Right hindlimb (tissue), 1 donor: ENCODE measurements at regions not wholly inside any gene's neighbourhood (a gene's known extent, or its start where the extent isn't known, plus 50 kb on each side); places are given as distances from the start of the nearest gene placed in this dataset.

Source experiments
- DNase-seq: peaks from one replicate; pipeline ENCODE4 v3.0.0-alpha.2; 2018

DNA sequence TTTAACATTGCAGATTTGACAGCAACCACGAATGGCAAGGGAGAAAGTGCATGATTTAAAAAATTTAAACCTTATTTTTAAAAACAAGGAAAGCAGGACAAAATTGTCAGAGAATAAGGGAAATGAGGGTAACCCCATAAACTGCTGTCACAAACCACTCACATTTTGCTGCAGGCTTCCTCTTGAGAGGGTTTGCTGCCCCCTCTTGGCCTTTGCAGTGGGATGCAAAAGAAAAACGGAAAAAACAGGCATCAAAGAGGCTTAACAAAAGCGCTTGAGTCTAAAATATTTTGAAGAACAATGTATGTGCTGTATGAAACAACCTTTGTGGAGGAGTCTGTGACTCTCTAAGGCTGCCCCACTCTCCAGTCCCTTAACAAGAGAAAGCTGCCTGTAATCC is 91.6 kb downstream of the TMX3 start:
- DNase-seq: peak; percentile 59

DNA sequence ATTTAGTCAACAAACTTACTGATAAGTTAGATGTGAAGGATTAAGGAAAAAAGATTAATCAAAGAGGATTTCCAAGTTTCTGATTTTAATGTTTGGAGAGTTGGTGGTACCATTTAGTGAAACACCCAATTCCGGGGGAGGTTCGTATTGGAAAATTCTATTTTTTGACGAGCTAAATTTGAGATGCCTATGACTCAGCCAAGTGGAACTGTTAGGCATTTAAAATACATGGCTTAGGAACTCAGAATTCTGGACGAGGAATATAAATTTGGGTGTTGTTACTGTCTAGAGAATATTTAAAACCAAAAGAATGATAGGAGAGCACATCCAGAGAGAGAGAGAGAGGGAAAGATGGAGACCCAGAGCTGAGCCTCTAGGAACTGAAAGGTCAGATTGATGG is 103.6 kb downstream of the TMX3 start:
- no peak for DNase-seq

DNA sequence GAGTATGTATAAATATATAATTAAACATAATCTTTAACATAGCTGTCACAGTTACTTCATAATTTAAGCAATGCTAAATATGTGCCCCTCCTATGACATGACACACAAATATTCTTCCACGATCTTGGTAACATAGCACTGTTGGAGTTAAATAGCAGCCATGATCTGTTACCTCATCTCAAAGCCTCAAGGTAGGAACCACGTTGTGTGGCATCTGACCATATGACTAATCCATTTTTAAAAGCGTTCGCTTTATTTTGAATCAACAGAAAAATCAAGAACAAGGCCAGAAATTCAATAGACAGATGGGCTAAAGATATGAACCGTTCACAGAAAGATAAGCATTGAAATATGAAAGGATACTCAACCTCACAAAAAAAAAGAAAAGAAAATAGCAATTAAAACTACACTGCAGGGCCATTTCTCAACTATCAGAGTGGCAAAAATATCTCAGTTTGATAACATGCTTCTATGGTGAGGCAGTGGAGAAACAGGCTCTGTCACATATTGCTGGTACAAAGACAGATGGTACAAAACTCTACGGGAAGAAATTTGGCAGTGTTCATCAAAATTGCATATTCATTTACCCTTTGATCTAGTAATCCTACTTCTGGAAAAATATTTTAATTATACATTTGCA is 105.9 kb downstream of the TMX3 start:
- DNase-seq: no peak

DNA sequence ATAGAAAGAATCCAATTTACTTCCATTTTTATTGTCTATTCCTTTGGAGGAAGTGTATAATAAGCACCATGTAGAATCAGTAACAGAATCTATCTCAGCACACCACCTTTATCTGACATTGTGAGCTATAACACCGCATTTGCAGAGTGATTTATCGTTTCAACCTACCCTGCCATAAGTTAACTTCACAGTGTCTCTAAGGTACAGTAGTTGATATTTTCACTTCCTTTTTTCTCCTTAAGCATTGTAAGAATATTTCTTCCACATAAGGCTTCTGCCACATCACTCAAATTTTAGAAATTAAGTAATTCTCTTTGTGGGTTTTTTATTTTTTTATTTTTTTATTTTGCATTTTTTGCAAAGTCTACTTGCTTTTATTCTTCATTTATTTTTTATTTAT is 107.1 kb downstream of the TMX3 start:
- no peak for DNase-seq

DNA sequence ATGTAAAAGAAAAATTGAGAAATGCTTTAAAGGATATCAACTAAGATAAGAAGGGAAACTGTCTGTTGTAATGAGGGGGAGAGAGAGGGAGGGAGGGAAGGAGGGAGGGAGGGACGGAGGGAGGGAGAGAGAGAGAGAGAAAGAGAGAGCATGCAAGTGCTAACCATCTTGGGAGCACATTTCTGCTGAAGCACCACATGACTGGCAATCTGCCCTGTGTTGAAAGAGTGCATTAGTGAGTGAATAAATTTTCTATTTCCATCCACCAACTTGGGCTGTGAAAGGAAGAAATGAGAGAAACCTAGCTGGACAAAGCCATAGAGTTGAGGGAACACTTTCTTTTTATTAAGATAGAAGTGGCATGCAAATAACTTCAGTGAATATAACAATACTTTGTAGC is 110.7 kb downstream of the TMX3 start:
- no peak for DNase-seq

DNA sequence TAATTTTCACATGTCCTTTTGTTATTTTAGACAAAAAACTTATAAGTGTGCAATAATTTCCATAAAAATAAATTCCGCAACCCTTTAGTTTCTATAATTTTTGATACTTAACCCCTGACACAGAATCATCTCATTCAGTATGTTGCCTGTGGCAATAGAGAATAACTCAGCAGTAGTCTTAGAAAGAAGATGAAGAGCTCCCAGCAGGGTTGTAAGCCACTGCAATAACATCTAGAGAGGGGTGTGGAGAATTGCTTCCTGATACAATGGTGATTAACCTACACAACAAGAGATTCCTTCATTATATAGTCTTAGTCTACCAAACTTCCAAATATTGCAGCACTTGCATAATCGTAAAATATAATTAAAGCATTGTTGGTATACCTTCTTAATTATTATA is 118.9 kb downstream of the TMX3 start:
- DNase-seq: no peak

DNA sequence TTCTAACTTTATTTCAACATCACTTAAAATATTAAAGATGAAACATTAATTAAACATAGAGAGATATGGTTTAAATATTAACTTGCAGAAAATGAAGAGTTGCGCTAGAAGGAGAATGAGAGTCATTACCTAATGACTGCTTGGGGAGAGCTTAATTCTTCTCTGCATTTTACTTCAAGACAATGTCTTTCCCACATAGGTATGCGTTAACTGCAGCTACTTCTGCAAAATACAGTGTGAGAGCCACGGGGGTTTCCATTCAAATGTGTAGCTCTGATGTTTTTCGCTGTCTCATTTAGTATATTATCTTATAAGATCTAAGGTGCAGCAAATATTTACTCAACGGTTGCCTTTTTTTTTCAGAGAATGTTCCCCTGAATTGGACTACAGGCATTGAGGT is 126.7 kb downstream of the TMX3 start:
- no peak for DNase-seq

DNA sequence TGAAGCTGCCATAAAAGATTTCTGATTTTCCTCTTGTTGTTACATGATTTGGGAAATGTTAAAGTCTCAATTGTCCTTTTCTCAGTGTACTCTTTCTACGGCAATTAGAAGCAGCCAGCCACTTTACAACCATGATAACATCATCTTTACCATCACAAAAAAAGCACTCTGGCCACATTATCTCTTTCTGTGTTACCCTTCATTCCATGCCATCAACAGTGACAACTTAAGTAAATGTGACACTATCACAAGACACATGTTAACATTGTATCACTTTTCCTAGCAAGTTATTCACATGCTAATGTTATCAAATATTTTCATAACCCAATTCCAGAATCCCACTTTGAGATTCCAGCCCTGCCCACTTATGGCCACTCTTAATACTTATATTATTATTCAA is 131.2 kb downstream of the TMX3 start:
- DNase-seq: no peak

DNA sequence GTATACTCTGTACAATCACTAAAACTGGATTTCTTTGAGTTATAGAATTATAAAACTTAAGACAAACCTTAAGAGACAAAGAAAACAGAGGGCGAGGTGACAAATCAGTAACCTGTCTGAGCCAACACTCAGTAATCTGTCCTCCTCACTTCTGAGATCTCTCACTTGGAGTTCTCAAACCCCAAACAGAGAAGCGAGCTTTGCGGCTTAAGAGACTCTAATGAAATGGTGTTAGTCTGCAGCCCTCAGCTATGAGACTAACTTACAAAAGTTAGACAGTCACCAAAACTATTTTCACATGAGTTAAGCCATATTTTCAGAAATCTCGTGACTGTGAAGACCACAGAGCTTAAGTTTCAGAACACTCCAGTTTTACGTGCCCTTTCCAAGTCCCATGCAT is 140.6 kb downstream of the TMX3 start:
- DNase-seq: no peak

DNA sequence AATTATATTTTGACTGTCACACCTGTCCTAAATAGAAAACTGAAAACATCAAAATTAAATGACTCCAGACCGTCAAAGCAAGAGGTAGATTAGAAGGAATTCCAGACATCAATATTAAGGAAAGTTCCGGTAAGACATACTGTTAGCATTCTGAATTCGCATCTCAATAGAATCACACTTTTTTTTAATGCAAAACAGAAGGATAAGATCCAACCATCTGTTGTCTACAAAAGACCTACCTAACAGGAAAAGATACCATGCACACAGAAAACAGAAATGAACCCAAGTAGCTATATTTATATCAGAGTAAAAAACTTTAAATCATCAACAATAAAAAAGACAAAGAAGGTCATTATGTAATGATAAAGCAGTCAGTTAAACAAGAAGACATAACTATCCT is 145.0 kb downstream of the TMX3 start:
- DNase-seq: no peak

DNA sequence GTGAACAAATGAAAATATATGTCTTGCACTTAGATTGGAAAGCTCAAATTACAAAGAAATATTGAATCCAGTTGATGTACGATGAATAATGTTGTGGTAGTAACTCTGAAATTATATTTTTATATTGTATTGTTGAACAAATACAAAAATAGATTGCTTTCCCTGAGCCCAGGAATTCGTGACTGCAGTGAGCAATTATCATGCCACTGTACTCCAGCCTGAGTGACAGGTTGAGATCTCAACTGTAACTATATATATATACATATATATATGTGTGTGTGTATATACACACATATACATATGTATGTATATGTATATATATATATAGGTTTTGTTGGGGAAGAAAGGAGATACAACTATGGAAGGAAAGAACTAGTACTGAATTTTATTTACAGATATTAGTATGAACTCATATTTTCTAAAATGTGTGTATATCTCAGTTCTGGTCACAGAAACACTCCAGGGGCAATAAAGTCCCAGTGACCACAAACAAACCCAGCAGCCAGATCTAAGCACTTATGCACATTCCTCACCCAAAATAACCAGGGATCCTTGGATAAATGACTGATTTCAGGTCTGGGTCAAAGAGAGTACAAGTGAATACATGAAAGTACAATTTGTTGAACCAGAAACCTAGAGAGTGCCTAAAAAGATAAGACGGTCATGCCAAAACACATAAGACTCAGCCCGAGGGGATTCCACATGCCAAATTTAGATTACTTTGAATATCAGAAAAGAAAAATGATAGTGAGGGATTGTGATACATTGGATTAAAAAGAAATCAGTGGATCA is 146.3 kb downstream of the TMX3 start:
- no peak for DNase-seq

DNA sequence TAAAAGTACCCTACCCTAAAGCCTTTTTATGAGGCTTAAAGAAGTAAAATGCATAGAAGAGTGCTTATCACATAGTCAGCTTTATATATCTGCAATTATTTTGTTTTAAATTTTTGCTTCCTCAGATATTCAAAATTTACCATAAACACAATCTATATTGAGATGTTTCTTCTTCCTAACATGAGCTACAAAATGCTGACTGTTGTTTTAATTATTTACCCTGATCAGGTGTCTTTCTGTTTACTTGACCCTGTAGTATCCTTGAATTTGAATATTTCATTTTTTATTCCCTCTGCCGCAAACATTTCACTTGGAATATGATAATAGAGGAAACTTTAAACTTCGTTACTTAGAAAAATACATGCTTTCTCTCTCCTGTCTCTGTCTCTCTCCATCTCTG is 147.9 kb downstream of the TMX3 start:
- no peak for DNase-seq

DNA sequence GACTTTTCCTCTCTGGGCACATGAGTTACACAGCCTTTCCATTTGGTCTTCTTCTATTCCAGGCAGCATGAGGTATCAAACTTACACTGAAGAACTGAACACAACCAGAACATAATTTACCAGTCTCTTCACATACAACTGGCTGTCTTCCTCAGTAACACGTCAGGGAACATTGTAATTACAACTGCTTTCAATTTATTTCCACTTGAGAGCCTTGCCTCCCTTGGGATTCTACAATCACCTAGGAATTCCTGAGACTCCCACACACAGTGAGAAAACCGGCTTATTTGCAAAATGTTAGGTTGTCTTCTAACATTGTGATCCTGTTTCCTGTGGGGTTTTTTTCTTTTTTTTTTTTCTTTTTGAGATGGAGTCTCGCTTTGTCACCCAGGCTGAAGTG is 149.9 kb downstream of the TMX3 start:
- DNase-seq: no peak

DNA sequence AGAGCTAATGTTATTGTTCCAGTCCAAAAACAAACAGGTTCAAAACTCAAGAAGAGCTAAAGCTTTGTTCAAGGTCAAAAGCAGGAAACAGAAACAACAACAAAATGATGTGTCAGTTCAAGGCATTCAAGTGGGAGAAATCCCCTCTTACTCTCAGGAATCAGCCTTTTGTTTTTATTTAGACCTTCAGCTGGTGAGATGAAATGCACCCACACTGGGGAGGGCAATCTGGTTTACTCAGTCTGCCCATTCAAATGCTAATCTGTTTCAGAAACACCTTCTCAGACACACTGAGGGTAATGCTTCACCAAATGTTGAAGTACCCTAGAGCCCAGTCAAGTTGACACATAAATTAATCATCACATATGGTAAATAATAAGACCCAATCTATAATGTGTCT is 150.6 kb downstream of the TMX3 start:
- DNase-seq: no peak

DNA sequence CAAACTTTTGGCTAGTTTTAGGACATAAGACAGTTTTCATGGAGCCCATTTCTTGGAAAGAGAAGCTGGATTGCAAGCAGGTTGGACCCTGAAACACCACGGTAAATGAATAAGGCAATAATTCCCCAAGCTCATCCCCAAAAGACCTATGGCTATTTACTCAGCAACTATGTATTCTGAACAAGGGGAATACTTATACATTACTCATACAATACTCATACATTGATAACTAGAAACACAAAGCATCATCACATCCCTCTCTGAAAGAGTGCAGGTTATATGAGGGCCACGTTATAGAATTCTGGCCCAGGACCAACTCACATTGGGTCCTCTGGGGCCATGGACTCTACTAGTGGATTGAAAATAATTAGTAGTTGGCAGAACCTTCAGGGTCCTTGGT is 154.8 kb downstream of the TMX3 start:
- no peak for DNase-seq

DNA sequence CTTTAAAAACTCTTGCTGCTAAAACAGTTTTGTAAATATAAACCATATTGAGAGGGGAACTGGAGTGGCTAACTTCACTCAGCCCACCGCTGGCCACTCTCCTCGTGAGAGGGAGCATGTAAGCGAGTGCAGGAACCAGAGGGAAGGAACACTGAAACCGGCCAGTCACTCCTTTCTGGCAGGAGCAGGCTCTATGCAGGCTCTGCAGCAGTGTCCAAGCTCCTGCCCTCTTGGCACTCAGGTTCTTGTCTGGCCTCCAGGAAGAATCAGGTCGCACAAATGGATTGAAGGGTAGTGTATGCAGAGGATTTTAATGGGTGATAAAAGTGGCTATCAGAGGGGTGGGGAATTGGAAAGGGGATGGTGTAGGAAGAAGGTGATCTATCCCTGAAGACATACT is 157.7 kb downstream of the TMX3 start:
- DNase-seq: no peak

DNA sequence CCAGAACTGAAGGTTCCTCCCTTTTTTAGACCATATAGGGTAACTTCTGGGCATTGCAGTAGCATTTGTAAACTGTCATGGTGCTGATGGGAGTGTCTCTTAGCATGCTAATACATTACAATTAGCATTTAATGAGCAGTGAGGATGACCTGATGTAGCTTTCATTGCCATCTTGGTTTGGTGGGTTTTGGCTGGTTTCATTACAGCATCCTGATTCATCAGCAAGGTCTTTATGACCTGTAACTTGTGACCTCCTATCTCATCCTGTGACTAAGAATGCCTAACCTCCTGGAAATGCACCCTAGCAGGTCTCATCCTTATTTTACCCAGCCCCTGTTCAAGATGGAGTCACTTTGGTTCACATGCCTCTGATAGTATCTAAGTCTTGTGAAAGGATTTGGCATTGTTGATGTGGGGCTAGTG is 159.0 kb downstream of the TMX3 start:
- DNase-seq: no peak

DNA sequence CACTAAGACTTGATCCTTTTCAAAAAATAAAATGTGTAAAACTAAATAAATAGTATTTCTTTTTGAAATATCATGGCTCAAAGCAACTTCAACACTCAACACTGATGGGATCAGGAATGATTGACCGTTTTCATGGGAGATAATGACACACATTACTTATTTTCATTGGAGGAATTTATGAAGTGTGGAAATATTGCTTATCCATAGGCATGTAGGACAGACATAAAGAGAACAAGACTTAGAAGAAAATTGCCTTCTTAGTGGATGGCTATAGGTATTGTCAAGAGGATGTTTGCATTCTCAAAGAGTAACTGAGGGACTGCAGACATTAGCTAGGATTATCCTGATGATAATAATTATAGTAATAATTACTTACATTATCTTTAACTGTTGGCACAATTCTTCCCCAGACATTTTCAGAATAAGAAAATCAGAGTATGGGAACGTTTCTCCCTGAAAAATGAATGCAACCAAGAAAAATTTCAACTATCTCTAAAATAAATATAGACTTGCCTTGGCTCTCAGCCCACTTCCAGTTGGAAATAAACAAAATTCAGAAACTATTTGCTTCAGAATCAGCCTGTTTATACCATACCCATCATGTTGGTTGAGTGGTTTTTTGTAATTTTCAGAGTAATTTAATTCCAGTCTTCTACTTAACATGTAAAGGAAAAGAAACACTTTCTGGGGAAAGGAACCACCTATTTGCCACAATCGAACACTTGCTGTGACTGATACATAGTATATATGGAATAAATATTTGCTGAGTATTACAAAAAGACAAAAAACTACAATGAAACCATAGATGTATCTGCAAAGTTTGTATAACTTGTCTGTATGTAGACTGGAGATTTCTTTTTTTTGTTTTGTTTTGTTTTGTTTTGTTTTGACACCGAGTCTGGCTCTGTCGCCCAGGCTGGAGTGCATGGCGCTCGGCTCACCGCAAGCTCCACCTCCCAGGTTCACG is 165.7 kb downstream of the TMX3 start:
- DNase-seq: no peak

DNA sequence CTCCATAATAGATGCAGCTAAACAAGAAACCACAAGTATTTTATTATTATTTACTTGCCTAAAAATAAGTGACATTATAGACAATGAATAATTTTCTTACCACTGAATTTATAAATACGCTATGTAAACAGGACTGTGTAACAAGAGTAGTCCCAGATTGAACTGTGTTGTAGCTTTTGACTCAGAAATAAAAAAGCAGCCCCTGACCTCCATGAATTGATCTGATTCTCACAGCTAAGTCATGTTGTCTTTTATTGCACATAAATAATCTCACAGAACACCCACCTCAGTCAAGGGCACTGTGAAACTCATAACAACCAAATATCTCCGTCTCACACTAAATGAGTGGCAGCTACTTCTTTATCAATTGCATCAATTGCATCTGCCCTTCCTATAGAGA is 171.6 kb downstream of the TMX3 start:
- no peak for DNase-seq

DNA sequence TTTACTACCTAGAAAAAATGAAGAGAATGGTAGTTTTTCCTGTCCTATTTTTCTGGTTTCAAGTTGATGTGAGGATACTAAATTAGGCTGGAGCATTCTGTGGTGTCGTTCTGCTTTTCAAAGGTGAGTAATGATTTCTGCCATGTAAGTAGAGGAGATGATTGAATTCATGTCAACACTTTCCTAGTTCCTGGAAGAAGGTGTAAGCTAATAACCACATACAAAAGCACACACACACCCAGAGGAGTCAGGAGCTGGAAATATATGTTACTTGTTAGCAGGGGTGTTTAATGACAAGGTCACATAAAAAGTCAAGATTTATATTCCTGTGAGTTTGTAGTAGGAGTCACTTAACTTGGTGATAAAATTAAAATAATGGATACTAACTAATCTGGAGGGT is 172.1 kb downstream of the TMX3 start:
- DNase-seq: no peak

DNA sequence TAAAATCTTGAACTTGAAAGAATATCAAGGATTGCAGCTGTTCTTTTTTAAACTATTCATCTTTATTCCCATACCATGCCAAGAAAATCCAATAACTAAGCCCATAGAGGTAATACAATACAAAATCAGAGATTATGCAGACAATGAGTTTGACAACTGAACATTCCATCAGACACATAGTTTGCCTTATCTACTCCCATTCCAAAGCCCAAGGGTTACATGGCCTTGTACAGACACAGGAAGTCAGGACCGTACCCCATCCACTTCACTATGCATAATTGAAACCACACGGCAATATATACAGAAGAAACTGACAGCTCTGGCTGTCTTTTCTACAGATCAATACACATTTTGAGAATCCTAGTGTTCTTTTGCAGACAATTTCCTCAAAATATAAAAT is 181.3 kb downstream of the TMX3 start:
- no peak for DNase-seq

DNA sequence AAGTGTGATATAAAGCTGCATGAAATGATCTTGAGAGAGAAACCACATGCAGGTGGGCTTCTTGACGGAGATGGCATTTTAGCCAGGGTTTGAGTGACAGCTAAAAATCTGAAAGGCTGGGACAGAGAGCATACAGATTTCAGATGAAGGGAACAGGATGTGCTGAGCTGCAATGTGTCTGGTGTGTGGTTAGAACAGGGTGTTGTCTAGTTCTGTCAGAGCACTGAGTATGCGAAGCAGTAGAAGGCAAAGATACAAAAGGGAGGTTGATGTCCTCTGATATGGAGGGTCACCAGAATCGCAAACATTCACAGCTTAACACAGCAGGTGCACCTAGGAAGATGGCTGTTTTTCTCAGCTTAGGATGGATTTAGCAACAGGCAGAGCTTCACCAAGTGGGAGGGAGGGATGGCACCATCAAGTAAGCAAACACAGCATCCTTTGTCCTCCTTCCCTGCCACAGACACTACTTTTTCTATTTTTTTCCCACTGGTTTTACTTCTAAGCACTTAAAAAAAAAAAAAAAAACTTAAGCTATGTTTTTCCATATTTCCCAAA is 182.5 kb downstream of the TMX3 start:
- no peak for DNase-seq

DNA sequence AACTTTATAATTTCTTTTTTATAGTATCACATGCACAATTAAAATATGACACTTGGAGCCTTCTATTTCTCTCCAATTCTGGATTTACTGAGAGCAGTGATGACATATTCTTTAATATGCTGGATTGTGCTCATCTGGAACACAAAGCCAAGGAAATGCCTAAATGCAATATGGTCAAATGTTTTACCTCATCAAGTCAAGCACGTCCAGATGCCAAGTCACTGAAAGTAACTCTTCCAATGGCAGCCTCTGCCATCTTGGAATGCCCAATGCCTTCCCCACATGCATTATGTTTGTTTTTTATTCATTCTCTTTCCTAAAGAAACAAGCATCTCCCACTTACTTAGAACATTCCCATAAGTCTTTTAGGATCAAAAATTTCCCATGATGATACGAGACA is 189.8 kb downstream of the TMX3 start:
- no peak for DNase-seq
